Right ventricle myocardium inferior (tissue), 1 donor: ENCODE measurements at regions not wholly inside any gene's neighbourhood (a gene's known extent, or its start where the extent isn't known, plus 50 kb on each side); places are given as distances from the start of the nearest gene placed in this dataset.
"Not testable (repeated sequence)": the region's sequence is repeated elsewhere in the genome, so short reads cannot be mapped to it uniquely, and the experiment has no call there.

Source experiments
- ATAC-seq: fragments of 200-7000 bp; cut with Tn5 transposase; one replicate; pipeline ENCODE4 v1.9.1; 2020; ENCODE audit warnings: mild to moderate bottlenecking, moderate library complexity
- DNase-seq: peaks from one replicate; pipeline ENCODE4 v3.0.0; 2021; ENCODE audit errors: missing footprints
- intact Hi-C: fragments of 100-400 bp; cut with DNase I; formaldehyde crosslinking; loops from one replicate; pipeline ENCODE4 v1.11.0; 2022
- donor health status: DM: no; HTN: yes; CAD: no; lungs with severe emphysema.

- no peak for DNase-seq
- ATAC-seq: no peak
- intact Hi-C loops: no loop called here
Measured at GRCh38 chr18:59038295-59039039, 101.2 kb upstream of the SEC11C start.

- ATAC-seq, intact Hi-C loops, DNase-seq: not testable (repeated sequence)
Measured at GRCh38 chr18:59039040-59039320, 100.7 kb upstream of the SEC11C start.

GRCh38 chr18:59039449-59039848 lies 100.2 kb upstream of the SEC11C start:
- ATAC-seq (no peak), DNase-seq (no peak)
- intact Hi-C loops: no loop called here

- ATAC-seq: no peak
- intact Hi-C loops: no loop called here
- no peak for DNase-seq
Measured at GRCh38 chr18:59040770-59041148, 98.9 kb upstream of the SEC11C start.

- DNase-seq (no peak), ATAC-seq (no peak)
- intact Hi-C loops: no loop called here
Measured at GRCh38 chr18:59041296-59041695, 98.4 kb upstream of the SEC11C start.

- ATAC-seq: no peak
- no peak for DNase-seq
- intact Hi-C loops: loop anchor here (2.0 kb wide), 1 partner anchor 49 kb away; no protein-coding TSS in a partner anchor
Measured at GRCh38 chr18:59041819-59042815, 97.6 kb upstream of the SEC11C start.

- no peak for ATAC-seq
- DNase-seq: no peak
- intact Hi-C loops: no loop called here
Measured at GRCh38 chr18:59044855-59045254, 94.8 kb upstream of the SEC11C start.

GRCh38 chr18:59047321-59048047 lies 92.2 kb upstream of the SEC11C start:
- DNase-seq (no peak), ATAC-seq (no peak)
- intact Hi-C loops: no loop called here

GRCh38 chr18:59048048-59048363 lies 91.7 kb upstream of the SEC11C start:
- DNase-seq: no peak
- intact Hi-C loops: no loop called here
- no peak for ATAC-seq

- DNase-seq (no peak), ATAC-seq (no peak)
- intact Hi-C loops: no loop called here
Measured at GRCh38 chr18:59048378-59048777, 91.3 kb upstream of the SEC11C start.

GRCh38 chr18:59049721-59050660 lies 89.7 kb upstream of the SEC11C start:
- ATAC-seq (no peak), DNase-seq (no peak)
- intact Hi-C loops: no loop called here

GRCh38 chr18:59050661-59051057 lies 89.0 kb upstream of the SEC11C start:
- intact Hi-C loops: no loop called here
- DNase-seq (no peak), ATAC-seq (no peak)

- intact Hi-C loops: no loop called here
- ATAC-seq (no peak), DNase-seq (no peak)
Measured at GRCh38 chr18:59051470-59052165, 88.1 kb upstream of the SEC11C start.

- DNase-seq (no peak), ATAC-seq (no peak)
- intact Hi-C loops: no loop called here
Measured at GRCh38 chr18:59052965-59053820, 86.5 kb upstream of the SEC11C start.

- intact Hi-C loops: no loop called here
- DNase-seq: no peak
- ATAC-seq: peak; percentile 41
Measured at GRCh38 chr18:59054496-59055287, 85.0 kb upstream of the SEC11C start.

GRCh38 chr18:59055345-59056032 lies 84.2 kb upstream of the SEC11C start:
- intact Hi-C loops: no loop called here
- no peak for ATAC-seq

More at GRCh38 chr18:59055345-59056032, 84.2 kb upstream of the SEC11C start:
- no peak for DNase-seq
